Smooth muscle cell (in vitro differentiated cells): ENCODE measurements at regions not wholly inside any gene's neighbourhood (a gene's known extent, or its start where the extent isn't known, plus 50 kb on each side); places are given as distances from the start of the nearest gene placed in this dataset.

Source experiments
- DNase-seq: peaks from one replicate; lab custom pipeline; 2025; ENCODE audit not compliant: unreplicated experiment; lab: John Stamatoyannopoulos, UW
- H2AFZ ChIP-seq: fragments of 200-600 bp; sonication (generic); 2 replicates; pipeline ENCODE4 v1.6.0; 2016; ENCODE audit warnings: antibody characterized with exemption, low read depth, mild to moderate bottlenecking
- H3F3A ChIP-seq: fragments of 200-600 bp; sonication (generic); 2 replicates; pipeline ENCODE4 v1.6.0; 2017; ENCODE audit warnings: antibody characterized with exemption, low read depth
- H3K27ac ChIP-seq: fragments of 200-600 bp; sonication (generic); 2 replicates; pipeline ENCODE4 v1.5.1; 2016; ENCODE audit warnings: low read depth, mild to moderate bottlenecking
- H3K27me3 ChIP-seq: fragments of 200-600 bp; sonication (generic); 2 replicates; pipeline ENCODE4 v1.6.1; 2016; ENCODE audit warnings: low read depth, mild to moderate bottlenecking
- H3K36me3 ChIP-seq: fragments of 200-600 bp; sonication (generic); 2 replicates; pipeline ENCODE4 v1.5.1; 2016; ENCODE audit warnings: low read depth
- H3K4me1 ChIP-seq: fragments of 200-600 bp; sonication (generic); 2 replicates; pipeline ENCODE4 v1.5.1; 2016; ENCODE audit warnings: low read depth
- H3K4me2 ChIP-seq: fragments of 200-600 bp; sonication (generic); 2 replicates; pipeline ENCODE4 v1.6.0; 2016; ENCODE audit warnings: mild to moderate bottlenecking
- H3K4me3 ChIP-seq: fragments of 200-600 bp; sonication (generic); 2 replicates; pipeline ENCODE4 v1.5.1; 2016; ENCODE audit warnings: mild to moderate bottlenecking
- H3K79me2 ChIP-seq: fragments of 200-600 bp; sonication (generic); 2 replicates; pipeline ENCODE4 v1.6.0; 2016; ENCODE audit warnings: low read depth, mild to moderate bottlenecking
- H3K9ac ChIP-seq: fragments of 200-600 bp; sonication (generic); 2 replicates; pipeline ENCODE4 v1.6.0; 2016; ENCODE audit warnings: low read depth
- H3K9me3 ChIP-seq: fragments of 200-600 bp; sonication (generic); replicated peaks from 2 replicates; pipeline ENCODE4 v1.5.1; 2016; ENCODE audit warnings: low read depth
- H4K20me1 ChIP-seq: fragments of 200-600 bp; sonication (generic); 2 replicates; pipeline ENCODE4 v1.6.0; 2016; ENCODE audit warnings: low read depth
- WGBS: methylation state at CpG from one replicate; pipeline ENCODE4 v1.1.7; 2016; ENCODE audit warnings: low lambda C conversion rate; 5-methylcytosine and 5-hydroxymethylcytosine counted together
- TF ChIP-seq, protein P1 (sequence below): fragments of 200-600 bp; sonication (generic); IDR thresholded peaks from 2 replicates; pipeline ENCODE4 v1.5.1; 2017; ENCODE audit warnings: borderline replicate concordance, mild to moderate bottlenecking, antibody characterized with exemption; ENCODE audit not compliant: insufficient read depth, poor library complexity, severe bottlenecking

DNA sequence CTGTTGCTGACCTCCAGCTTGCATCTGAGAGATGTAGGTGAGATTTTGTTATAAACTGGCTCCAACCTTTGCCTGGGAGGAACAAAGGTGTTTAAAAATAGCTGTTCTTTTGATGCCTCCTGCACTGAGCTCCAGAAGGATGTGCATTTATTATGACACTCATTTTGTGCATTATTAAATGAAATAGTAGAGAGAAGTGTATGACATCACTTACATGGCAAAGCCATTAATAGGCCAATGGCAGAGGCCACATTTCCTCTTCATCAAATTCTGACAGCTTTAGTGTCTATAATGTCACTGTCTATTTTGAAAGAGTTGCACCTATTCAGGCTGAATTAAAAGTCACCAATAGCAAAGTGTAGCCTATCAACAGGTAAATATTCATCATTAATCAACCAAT lies 564.6 kb downstream of the FLRT2 start:
- H3F3A ChIP-seq, result no peaks in the 10 kb centered on the region
- H3K9ac ChIP-seq, result no peak overlapping the region
- no peaks in the 10 kb centered on the region for H4K20me1 ChIP-seq
- no peak overlapping the region for H2AFZ ChIP-seq
- no peak overlapping the region for H3K27ac ChIP-seq
- H3K27me3 ChIP-seq, result no peaks in the 10 kb centered on the region
- TF ChIP-seq, protein P1, sequence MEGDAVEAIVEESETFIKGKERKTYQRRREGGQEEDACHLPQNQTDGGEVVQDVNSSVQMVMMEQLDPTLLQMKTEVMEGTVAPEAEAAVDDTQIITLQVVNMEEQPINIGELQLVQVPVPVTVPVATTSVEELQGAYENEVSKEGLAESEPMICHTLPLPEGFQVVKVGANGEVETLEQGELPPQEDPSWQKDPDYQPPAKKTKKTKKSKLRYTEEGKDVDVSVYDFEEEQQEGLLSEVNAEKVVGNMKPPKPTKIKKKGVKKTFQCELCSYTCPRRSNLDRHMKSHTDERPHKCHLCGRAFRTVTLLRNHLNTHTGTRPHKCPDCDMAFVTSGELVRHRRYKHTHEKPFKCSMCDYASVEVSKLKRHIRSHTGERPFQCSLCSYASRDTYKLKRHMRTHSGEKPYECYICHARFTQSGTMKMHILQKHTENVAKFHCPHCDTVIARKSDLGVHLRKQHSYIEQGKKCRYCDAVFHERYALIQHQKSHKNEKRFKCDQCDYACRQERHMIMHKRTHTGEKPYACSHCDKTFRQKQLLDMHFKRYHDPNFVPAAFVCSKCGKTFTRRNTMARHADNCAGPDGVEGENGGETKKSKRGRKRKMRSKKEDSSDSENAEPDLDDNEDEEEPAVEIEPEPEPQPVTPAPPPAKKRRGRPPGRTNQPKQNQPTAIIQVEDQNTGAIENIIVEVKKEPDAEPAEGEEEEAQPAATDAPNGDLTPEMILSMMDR, result no peak
- no peaks in the 10 kb centered on the region for H3K4me1 ChIP-seq
- no peaks in the 10 kb centered on the region for H3K9me3 ChIP-seq
- H3K36me3 ChIP-seq, result no peaks in the 10 kb centered on the region
- no peaks in the 10 kb centered on the region for H3K79me2 ChIP-seq
- no peak for DNase-seq
- no peak overlapping the region for H3K4me2 ChIP-seq
- no peak overlapping the region for H3K4me3 ChIP-seq

DNA sequence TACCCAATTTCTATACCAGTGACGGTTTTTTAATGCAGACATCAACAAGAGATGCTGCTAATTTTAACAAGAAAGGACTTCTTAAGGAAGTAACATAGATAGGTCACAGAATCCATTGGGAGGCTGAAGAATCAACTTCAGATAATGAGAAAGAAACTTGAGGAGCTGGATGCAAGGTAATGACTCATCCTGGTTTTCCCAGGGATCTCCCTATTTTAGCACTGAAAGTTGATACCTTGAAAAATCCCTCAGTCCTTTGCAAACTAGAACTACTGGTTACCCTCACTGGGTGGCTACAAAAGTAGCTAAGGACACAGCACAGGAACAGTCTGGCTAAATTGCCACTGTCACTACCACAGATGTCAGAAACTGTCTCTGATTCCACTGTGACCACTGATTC lies 561.9 kb downstream of the FLRT2 start:
- Histone ChIP-seq H3K4me1 (no peaks in the 10 kb centered on the region), H3K79me2 (no peaks in the 10 kb centered on the region), H3K27ac (no peak overlapping the region), H3K4me2 (no peak overlapping the region), H3K9ac (no peak overlapping the region), H3K9me3 (no peaks in the 10 kb centered on the region), H3F3A (no peaks in the 10 kb centered on the region), H3K4me3 (no peak overlapping the region), H4K20me1 (no peaks in the 10 kb centered on the region), H3K36me3 (no peaks in the 10 kb centered on the region), H3K27me3 (no peaks in the 10 kb centered on the region), H2AFZ (no peak overlapping the region)
- DNase-seq, result no peak
- TF ChIP-seq, protein P1, result no peak
- 70% methylated on average over 1 of the region's 1 CpG for WGBS

DNA sequence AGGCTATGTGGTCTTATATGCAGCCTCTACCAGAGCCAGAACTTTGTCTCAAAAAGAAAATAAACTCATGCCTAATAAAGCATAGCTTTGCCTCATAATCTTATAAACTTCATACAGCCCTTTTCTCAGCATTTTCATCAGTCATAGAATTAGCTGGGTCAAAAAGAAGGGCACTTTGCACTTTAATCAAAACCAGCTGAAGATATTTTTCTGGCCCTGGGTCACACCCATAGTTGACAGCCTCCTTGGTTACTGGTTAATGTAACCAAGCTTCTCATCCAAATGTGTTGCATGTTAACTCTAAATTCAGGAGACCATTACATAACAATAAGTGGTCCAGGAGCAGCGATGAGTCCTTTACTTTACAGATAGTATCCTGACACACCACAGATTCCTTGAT lies 558.2 kb downstream of the FLRT2 start:
- Histone ChIP-seq H3F3A (no peaks in the 10 kb centered on the region), H3K9me3 (no peaks in the 10 kb centered on the region)
- 77% methylated on average over 1 of the region's 1 CpG for WGBS

DNA sequence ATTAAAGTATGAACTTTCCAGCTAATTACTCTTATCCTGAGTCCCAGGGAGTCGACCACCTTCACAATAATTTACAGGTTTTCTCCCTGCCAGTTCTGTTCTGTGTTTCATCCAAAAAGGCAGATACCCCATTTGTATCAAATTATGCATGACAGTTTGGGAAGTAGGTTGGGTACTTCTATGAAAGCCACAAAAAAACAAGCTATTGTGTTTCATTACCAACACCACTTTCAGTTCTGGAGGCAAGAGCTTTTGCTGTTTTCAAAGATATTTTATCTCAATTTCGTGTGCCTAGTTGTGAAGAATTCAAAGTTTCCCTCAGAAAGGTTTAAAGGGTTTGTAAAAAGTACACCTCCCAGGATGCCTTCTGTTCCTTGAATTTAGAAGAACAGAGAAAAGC lies 557.4 kb downstream of the FLRT2 start:
- H3K4me3 ChIP-seq, result no peak overlapping the region
- no peak overlapping the region for H3K9ac ChIP-seq
- no peaks in the 10 kb centered on the region for H3K79me2 ChIP-seq
- no peak overlapping the region for H2AFZ ChIP-seq
- TF ChIP-seq, protein P1, result no peak
- H4K20me1 ChIP-seq, result no peaks in the 10 kb centered on the region
- H3K9me3 ChIP-seq, result no peaks in the 10 kb centered on the region
- H3K27ac ChIP-seq, result no peak overlapping the region
- H3F3A ChIP-seq, result no peaks in the 10 kb centered on the region
- no peaks in the 10 kb centered on the region for H3K27me3 ChIP-seq
- no peaks in the 10 kb centered on the region for H3K36me3 ChIP-seq
- H3K4me2 ChIP-seq, result no peak overlapping the region
- H3K4me1 ChIP-seq, result no peaks in the 10 kb centered on the region
- DNase-seq, result no peak
- 60% methylated on average over 2 of the region's 2 CpGs for WGBS

More for the DNA sequence above, 558.2 kb downstream of the FLRT2 start:
- H3K4me1 ChIP-seq, result no peaks in the 10 kb centered on the region
- no peaks in the 10 kb centered on the region for H3K79me2 ChIP-seq
- H3K27me3 ChIP-seq, result no peaks in the 10 kb centered on the region
- no peak overlapping the region for H2AFZ ChIP-seq
- H3K4me2 ChIP-seq, result no peak overlapping the region
- no peaks in the 10 kb centered on the region for H4K20me1 ChIP-seq
- no peak overlapping the region for H3K9ac ChIP-seq
- no peak overlapping the region for H3K4me3 ChIP-seq
- H3K36me3 ChIP-seq, result no peaks in the 10 kb centered on the region
- TF ChIP-seq, protein P1, result no peak
- no peak overlapping the region for H3K27ac ChIP-seq
- DNase-seq, result no peak
